Glomerular visceral epithelial cell (primary cell): ENCODE measurements at regions not wholly inside any gene's neighbourhood (a gene's known extent, or its start where the extent isn't known, plus 50 kb on each side); places are given as distances from the start of the nearest gene placed in this dataset.
A peak's percentile ranks its signal among the peaks of the same experiment; 100 is the strongest.

Source experiments
- DNase-seq: peaks from one replicate; pipeline ENCODE4 v3.0.0-alpha.2; 2016; ENCODE audit errors: extremely low spot score

- no peak for DNase-seq
Observed at GRCh38 chr4:138665851-138666250, 349.7 kb upstream of the NOCT start.

GRCh38 chr4:138663883-138664282 lies 351.7 kb upstream of the NOCT start:
- DNase-seq: no peak

- DNase-seq: peak; percentile 68
Observed at GRCh38 chr4:138659812-138660316, 355.7 kb upstream of the NOCT start.

- DNase-seq: no peak
Observed at GRCh38 chr4:138659037-138659811, 356.4 kb upstream of the NOCT start.

GRCh38 chr4:138658518-138658917 lies 357.1 kb upstream of the NOCT start:
- DNase-seq: no peak

GRCh38 chr4:138656990-138657389 lies 358.6 kb upstream of the NOCT start:
- no peak for DNase-seq

- peak; percentile 78 for DNase-seq
Observed at GRCh38 chr4:138655985-138656384, 359.6 kb upstream of the NOCT start.

- no peak for DNase-seq
Observed at GRCh38 chr4:138655286-138655685, 360.3 kb upstream of the NOCT start.

GRCh38 chr4:138650929-138651448 lies 364.6 kb upstream of the NOCT start:
- peak; percentile 97 for DNase-seq

- DNase-seq: no peak
Observed at GRCh38 chr4:138650495-138650894, 365.1 kb upstream of the NOCT start.

GRCh38 chr4:138647433-138647832 lies 368.1 kb upstream of the NOCT start:
- DNase-seq: no peak

- no peak for DNase-seq
Observed at GRCh38 chr4:138646383-138646782, 369.2 kb upstream of the NOCT start.

GRCh38 chr4:138645289-138645688 lies 370.3 kb upstream of the NOCT start:
- DNase-seq: no peak

GRCh38 chr4:138644322-138644721 lies 371.3 kb upstream of the NOCT start:
- DNase-seq: no peak

- no peak for DNase-seq
Observed at GRCh38 chr4:138643827-138644226, 371.8 kb upstream of the NOCT start.

GRCh38 chr4:138639018-138639741 lies 376.4 kb upstream of the NOCT start:
- DNase-seq: peak; percentile 61

- DNase-seq: no peak
Observed at GRCh38 chr4:138636781-138637180, 378.8 kb upstream of the NOCT start.

- no peak for DNase-seq
Observed at GRCh38 chr4:138634915-138635314, 380.7 kb upstream of the NOCT start.

GRCh38 chr4:138633580-138633904 lies 382.0 kb upstream of the NOCT start:
- no peak for DNase-seq

- DNase-seq: peak; percentile 20
Observed at GRCh38 chr4:138632856-138633579, 382.6 kb upstream of the NOCT start.

GRCh38 chr4:138630666-138631065 lies 384.9 kb upstream of the NOCT start:
- no peak for DNase-seq

- no peak for DNase-seq
Observed at GRCh38 chr4:138629669-138630068, 385.9 kb upstream of the NOCT start.
